BLaER1 (cell line): ENCODE measurements at regions not wholly inside any gene's neighbourhood (a gene's known extent, or its start where the extent isn't known, plus 50 kb on each side); places are given as distances from the start of the nearest gene placed in this dataset.

Experiments
- H3K27ac ChIP-seq: shearing (Covaris generic); formaldehyde crosslinking; 2 replicates; pipeline ENCODE4 v1.8.1; 2022
- H3K27me3 ChIP-seq: shearing (Covaris generic); formaldehyde crosslinking; 2 replicates; pipeline ENCODE4 v1.8.1; 2022
- H3K36me3 ChIP-seq: shearing (Covaris generic); formaldehyde crosslinking; 2 replicates; pipeline ENCODE4 v1.8.1; 2022
- H3K4me1 ChIP-seq: shearing (Covaris generic); formaldehyde crosslinking; 2 replicates; pipeline ENCODE4 v1.8.1; 2022
- H3K4me2 ChIP-seq: shearing (Covaris generic); formaldehyde crosslinking; 2 replicates; pipeline ENCODE4 v1.8.1; 2022
- H3K4me3 ChIP-seq: shearing (Covaris generic); formaldehyde crosslinking; 2 replicates; pipeline ENCODE4 v1.8.1; 2022
- H3K9ac ChIP-seq: shearing (Covaris generic); formaldehyde crosslinking; 2 replicates; pipeline ENCODE4 v1.8.1; 2022
- H3K9me3 ChIP-seq: shearing (Covaris generic); formaldehyde crosslinking; 2 replicates; pipeline ENCODE4 v1.8.1; 2022
- H4K20me1 ChIP-seq: shearing (Covaris generic); formaldehyde crosslinking; 2 replicates; pipeline ENCODE4 v1.8.1; 2022
- Cebpa-rat ChIP-seq: shearing (Covaris generic); IDR thresholded peaks from 2 replicates; pipeline ENCODE4 v1.8.1; 2022

- Histone ChIP-seq H3K9ac (no peak overlapping the region), H3K4me1 (no peaks in the 10 kb centered on the region), H3K9me3 (no peaks in the 10 kb centered on the region), H3K27me3 (no peaks in the 10 kb centered on the region), H4K20me1 (no peaks in the 10 kb centered on the region), H3K4me2 (no peak overlapping the region), H3K4me3 (no peak overlapping the region), H3K36me3 (no peaks in the 10 kb centered on the region), H3K27ac (no peak overlapping the region)
- no peak for TF ChIP-seq Cebpa-rat
Measured at GRCh38 chr11:41879214-41879613, 419.8 kb upstream of the LRRC4C start.

GRCh38 chr11:41895081-41895480 lies 435.6 kb upstream of the LRRC4C start:
- TF ChIP-seq Cebpa-rat = no peak
- H4K20me1 ChIP-seq = no peaks in the 10 kb centered on the region
- H3K4me2 ChIP-seq = no peak overlapping the region
- H3K36me3 ChIP-seq = no peaks in the 10 kb centered on the region
- H3K4me1 ChIP-seq = no peaks in the 10 kb centered on the region
- H3K9me3 ChIP-seq = no peaks in the 10 kb centered on the region
- no peak overlapping the region for H3K9ac ChIP-seq
- H3K27me3 ChIP-seq = no peaks in the 10 kb centered on the region
- H3K27ac ChIP-seq = no peak overlapping the region
- no peak overlapping the region for H3K4me3 ChIP-seq

- no peaks in the 10 kb centered on the region for H3K36me3 ChIP-seq
- no peaks in the 10 kb centered on the region for H4K20me1 ChIP-seq
- H3K9ac ChIP-seq = no peak overlapping the region
- H3K4me3 ChIP-seq = no peak overlapping the region
- no peaks in the 10 kb centered on the region for H3K27me3 ChIP-seq
- no peak overlapping the region for H3K27ac ChIP-seq
- no peak overlapping the region for H3K4me2 ChIP-seq
- no peaks in the 10 kb centered on the region for H3K4me1 ChIP-seq
- no peak for TF ChIP-seq Cebpa-rat
- H3K9me3 ChIP-seq = no peaks in the 10 kb centered on the region
Measured at GRCh38 chr11:41897991-41898390, 438.5 kb upstream of the LRRC4C start.

GRCh38 chr11:41917900-41918299 lies 458.4 kb upstream of the LRRC4C start:
- no peak overlapping the region for H3K27ac ChIP-seq
- H3K4me3 ChIP-seq = no peak overlapping the region
- H3K27me3 ChIP-seq = no peaks in the 10 kb centered on the region
- H4K20me1 ChIP-seq = no peaks in the 10 kb centered on the region
- no peaks in the 10 kb centered on the region for H3K9me3 ChIP-seq
- H3K9ac ChIP-seq = no peak overlapping the region
- no peak overlapping the region for H3K4me2 ChIP-seq
- no peaks in the 10 kb centered on the region for H3K4me1 ChIP-seq
- no peak for TF ChIP-seq Cebpa-rat
- H3K36me3 ChIP-seq = no peaks in the 10 kb centered on the region

- Histone ChIP-seq H3K9me3 (no peaks in the 10 kb centered on the region), H3K4me2 (no peak overlapping the region), H3K36me3 (no peaks in the 10 kb centered on the region), H4K20me1 (no peaks in the 10 kb centered on the region), H3K27ac (no peak overlapping the region), H3K4me3 (no peak overlapping the region), H3K9ac (no peak overlapping the region), H3K4me1 (no peaks in the 10 kb centered on the region), H3K27me3 (no peaks in the 10 kb centered on the region)
- no peak for TF ChIP-seq Cebpa-rat
Measured at GRCh38 chr11:41920374-41920773, 460.9 kb upstream of the LRRC4C start.

GRCh38 chr11:41921746-41922390 lies 462.4 kb upstream of the LRRC4C start:
- no peak for TF ChIP-seq Cebpa-rat
- Histone ChIP-seq H3K27me3 (no peaks in the 10 kb centered on the region), H3K9ac (no peak overlapping the region), H3K4me3 (no peak overlapping the region), H3K4me1 (no peaks in the 10 kb centered on the region), H3K9me3 (no peaks in the 10 kb centered on the region), H3K4me2 (no peak overlapping the region), H3K36me3 (no peaks in the 10 kb centered on the region), H3K27ac (no peak overlapping the region), H4K20me1 (no peaks in the 10 kb centered on the region)

GRCh38 chr11:41926339-41926738 lies 466.9 kb upstream of the LRRC4C start:
- Histone ChIP-seq H4K20me1 (no peaks in the 10 kb centered on the region), H3K4me3 (no peak overlapping the region), H3K9me3 (no peaks in the 10 kb centered on the region), H3K27ac (no peak overlapping the region), H3K4me2 (no peak overlapping the region), H3K36me3 (no peaks in the 10 kb centered on the region), H3K27me3 (no peaks in the 10 kb centered on the region), H3K4me1 (no peaks in the 10 kb centered on the region), H3K9ac (no peak overlapping the region)
- no peak for TF ChIP-seq Cebpa-rat

GRCh38 chr11:41935241-41935640 lies 475.8 kb upstream of the LRRC4C start:
- H3K9ac ChIP-seq = no peak overlapping the region
- H3K27me3 ChIP-seq = no peaks in the 10 kb centered on the region
- no peaks in the 10 kb centered on the region for H3K4me1 ChIP-seq
- no peaks in the 10 kb centered on the region for H4K20me1 ChIP-seq
- H3K4me2 ChIP-seq = no peak overlapping the region
- no peaks in the 10 kb centered on the region for H3K9me3 ChIP-seq
- no peak overlapping the region for H3K4me3 ChIP-seq
- H3K27ac ChIP-seq = no peak overlapping the region
- no peak for TF ChIP-seq Cebpa-rat
- no peaks in the 10 kb centered on the region for H3K36me3 ChIP-seq

- H3K9me3 ChIP-seq = no peaks in the 10 kb centered on the region
- no peak overlapping the region for H3K4me3 ChIP-seq
- no peak overlapping the region for H3K4me2 ChIP-seq
- H3K36me3 ChIP-seq = no peaks in the 10 kb centered on the region
- H3K4me1 ChIP-seq = no peaks in the 10 kb centered on the region
- no peak for TF ChIP-seq Cebpa-rat
- H4K20me1 ChIP-seq = no peaks in the 10 kb centered on the region
- no peak overlapping the region for H3K27ac ChIP-seq
- H3K9ac ChIP-seq = no peak overlapping the region
- H3K27me3 ChIP-seq = no peaks in the 10 kb centered on the region
Measured at GRCh38 chr11:41935795-41936194, 476.3 kb upstream of the LRRC4C start.

GRCh38 chr11:41943656-41944055 lies 484.2 kb upstream of the LRRC4C start:
- Histone ChIP-seq H3K4me3 (no peak overlapping the region), H3K9ac (no peak overlapping the region), H3K9me3 (no peaks in the 10 kb centered on the region), H3K36me3 (no peaks in the 10 kb centered on the region), H4K20me1 (no peaks in the 10 kb centered on the region), H3K4me2 (no peak overlapping the region), H3K4me1 (no peaks in the 10 kb centered on the region), H3K27me3 (no peaks in the 10 kb centered on the region), H3K27ac (no peak overlapping the region)
- TF ChIP-seq Cebpa-rat = no peak

GRCh38 chr11:41947392-41947791 lies 487.9 kb upstream of the LRRC4C start:
- Histone ChIP-seq H3K27me3 (no peaks in the 10 kb centered on the region), H3K4me1 (no peaks in the 10 kb centered on the region), H3K4me3 (no peak overlapping the region), H3K36me3 (no peaks in the 10 kb centered on the region), H3K27ac (no peak overlapping the region), H4K20me1 (no peaks in the 10 kb centered on the region), H3K4me2 (no peak overlapping the region), H3K9ac (no peak overlapping the region), H3K9me3 (no peaks in the 10 kb centered on the region)
- no peak for TF ChIP-seq Cebpa-rat
